BJ (cell line): ENCODE measurements at regions not wholly inside any gene's neighbourhood (a gene's known extent, or its start where the extent isn't known, plus 50 kb on each side); places are given as distances from the start of the nearest gene placed in this dataset.

ENCODE experiments used
- CTCF ChIA-PET: fragments of 350-600 bp; formaldehyde crosslinking; extraction: SDS; loops from one replicate; lab custom pipeline; 2021; ENCODE audit warnings: antibody characterized with exemption, inconsistent platforms; lab: Yijun Ruan, JAX
- POLR2A ChIA-PET: fragments of 300-600 bp; sonication (Branson Sonifier 250); formaldehyde crosslinking; extraction: SDS; loops from one replicate; lab custom pipeline; 2021; ENCODE audit warnings: antibody characterized with exemption; lab: Charles Lee
- DNase-seq: peaks from one replicate; pipeline ENCODE4 v3.0.0-alpha.2; 2011; ENCODE audit warnings: low read depth
- H3K27me3 ChIP-seq: 2 replicates; pipeline ENCODE4 v1.6.0; 2011; ENCODE audit warnings: low read length; ENCODE audit not compliant: control insufficient read depth, insufficient read depth
- H3K36me3 ChIP-seq: 2 replicates; pipeline ENCODE4 v1.5.1; 2011; ENCODE audit warnings: low read length; ENCODE audit not compliant: control insufficient read depth, insufficient read depth
- H3K4me3 ChIP-seq: 2 replicates; pipeline ENCODE4 v1.5.1; 2011; ENCODE audit warnings: low read depth, mild to moderate bottlenecking, control low read depth, low read length
- TF ChIP-seq, protein P1 (sequence below): IDR thresholded peaks from 2 replicates; pipeline ENCODE4 v1.5.1; 2011; ENCODE audit warnings: low read depth, mild to moderate bottlenecking, control low read depth, inconsistent platforms, low read length, moderate library complexity; ENCODE audit not compliant: insufficient read depth

DNA sequence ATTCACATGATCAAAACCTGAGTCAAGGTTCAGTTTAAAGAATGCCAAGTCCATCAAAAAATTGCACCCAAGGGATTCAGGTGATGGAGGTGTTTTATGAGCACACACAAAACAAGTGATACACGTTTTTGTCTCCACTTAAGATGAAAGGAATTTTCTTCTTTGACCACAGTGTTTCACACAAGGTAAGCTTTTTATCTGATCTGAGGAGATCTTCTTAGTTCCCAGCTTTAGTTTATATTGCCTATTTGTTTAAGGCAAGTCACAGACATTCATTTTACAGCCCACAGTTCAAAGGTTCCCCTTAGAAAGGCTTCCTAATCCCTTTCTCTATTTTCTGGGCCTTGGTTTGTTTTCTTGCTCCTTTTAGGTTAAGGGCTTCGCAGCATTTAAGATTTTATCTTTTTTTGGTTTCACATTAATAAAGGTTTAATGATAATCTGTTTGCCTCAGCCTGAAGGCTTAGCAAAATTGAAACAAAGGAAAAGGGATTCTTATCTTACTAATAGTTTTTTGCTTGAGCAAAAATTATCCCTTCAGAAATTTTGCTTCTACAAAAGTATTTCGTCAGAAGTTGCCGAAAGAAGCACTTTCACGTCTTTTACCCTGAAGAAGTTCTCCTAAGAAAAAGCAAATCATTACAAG, 420.5 kb upstream of the NAALADL2 start:
- H3K4me3 ChIP-seq: peak overlapping the region; percentile 20
- no peak for DNase-seq
- H3K27me3 ChIP-seq: no peaks in the 10 kb centered on the region
- ChIA-PET POLR2A (interaction anchor here (0.6 kb wide), 2 partner anchors 261 to 1232 kb away, joined by 3 read pairs; no protein-coding TSS in a partner anchor), CTCF (no interaction called here)
- H3K36me3 ChIP-seq: no peaks in the 10 kb centered on the region
- TF ChIP-seq, protein P1, sequence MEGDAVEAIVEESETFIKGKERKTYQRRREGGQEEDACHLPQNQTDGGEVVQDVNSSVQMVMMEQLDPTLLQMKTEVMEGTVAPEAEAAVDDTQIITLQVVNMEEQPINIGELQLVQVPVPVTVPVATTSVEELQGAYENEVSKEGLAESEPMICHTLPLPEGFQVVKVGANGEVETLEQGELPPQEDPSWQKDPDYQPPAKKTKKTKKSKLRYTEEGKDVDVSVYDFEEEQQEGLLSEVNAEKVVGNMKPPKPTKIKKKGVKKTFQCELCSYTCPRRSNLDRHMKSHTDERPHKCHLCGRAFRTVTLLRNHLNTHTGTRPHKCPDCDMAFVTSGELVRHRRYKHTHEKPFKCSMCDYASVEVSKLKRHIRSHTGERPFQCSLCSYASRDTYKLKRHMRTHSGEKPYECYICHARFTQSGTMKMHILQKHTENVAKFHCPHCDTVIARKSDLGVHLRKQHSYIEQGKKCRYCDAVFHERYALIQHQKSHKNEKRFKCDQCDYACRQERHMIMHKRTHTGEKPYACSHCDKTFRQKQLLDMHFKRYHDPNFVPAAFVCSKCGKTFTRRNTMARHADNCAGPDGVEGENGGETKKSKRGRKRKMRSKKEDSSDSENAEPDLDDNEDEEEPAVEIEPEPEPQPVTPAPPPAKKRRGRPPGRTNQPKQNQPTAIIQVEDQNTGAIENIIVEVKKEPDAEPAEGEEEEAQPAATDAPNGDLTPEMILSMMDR: no peak

DNA sequence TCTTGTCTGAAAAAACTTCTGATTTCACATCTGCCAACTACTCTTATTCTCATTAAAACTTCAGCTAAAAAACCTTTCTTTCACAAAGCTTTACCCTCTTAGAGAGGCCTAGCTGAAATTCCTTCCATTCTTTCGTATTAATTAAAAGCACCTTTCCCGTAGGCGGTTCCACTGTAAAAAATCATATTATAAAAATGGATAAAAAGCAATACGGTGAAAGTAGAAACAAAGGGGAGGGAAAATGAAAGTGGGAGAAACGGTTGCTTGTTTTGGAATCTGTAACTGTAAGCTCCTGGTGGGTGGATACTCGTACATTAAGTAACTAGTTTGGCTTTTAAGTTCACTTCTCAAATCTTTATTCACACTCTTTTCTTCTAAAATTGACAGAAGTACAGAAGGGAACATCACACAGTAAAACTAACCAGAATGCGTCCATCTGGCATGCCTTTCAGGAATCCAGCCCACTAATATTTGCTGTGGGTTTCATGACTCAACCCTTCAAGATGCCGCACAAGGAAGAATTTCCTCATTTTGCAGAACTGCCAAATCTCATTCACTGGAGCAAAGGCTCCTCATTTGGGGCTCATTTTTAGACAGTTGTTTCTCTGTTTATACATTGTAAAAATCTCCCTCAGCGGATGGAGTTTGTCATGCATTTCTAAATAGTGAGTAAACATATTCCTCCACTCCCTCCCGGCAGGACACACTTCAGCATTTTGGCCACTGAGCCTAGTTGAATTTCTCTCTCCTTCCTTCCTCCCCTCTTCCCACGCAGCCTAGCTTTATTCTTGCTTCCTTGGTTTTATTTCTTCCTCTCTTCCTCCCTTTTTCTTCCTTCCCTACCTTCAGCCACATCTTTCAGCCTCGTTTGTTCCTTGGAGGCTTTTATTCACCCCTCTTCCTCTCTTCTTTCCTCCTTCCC, 419.5 kb upstream of the NAALADL2 start:
- CTCF ChIA-PET: interaction anchor here (0.6 to 1.8 kb wide), 5 partner anchors 14 to 1991 kb away, joined by 3 read pairs; no protein-coding TSS in a partner anchor
- no peaks in the 10 kb centered on the region for H3K27me3 ChIP-seq
- POLR2A ChIA-PET: interaction anchor here (0.6 to 1.3 kb wide), 5 partner anchors 103 to 1231 kb away, joined by 3 to 11 read pairs (median 3); no protein-coding TSS in a partner anchor
- H3K36me3 ChIP-seq: no peaks in the 10 kb centered on the region
- TF ChIP-seq, protein P1: no peak
- peak overlapping the region; percentile 73 for H3K4me3 ChIP-seq
- peak; percentile 99 for DNase-seq

DNA sequence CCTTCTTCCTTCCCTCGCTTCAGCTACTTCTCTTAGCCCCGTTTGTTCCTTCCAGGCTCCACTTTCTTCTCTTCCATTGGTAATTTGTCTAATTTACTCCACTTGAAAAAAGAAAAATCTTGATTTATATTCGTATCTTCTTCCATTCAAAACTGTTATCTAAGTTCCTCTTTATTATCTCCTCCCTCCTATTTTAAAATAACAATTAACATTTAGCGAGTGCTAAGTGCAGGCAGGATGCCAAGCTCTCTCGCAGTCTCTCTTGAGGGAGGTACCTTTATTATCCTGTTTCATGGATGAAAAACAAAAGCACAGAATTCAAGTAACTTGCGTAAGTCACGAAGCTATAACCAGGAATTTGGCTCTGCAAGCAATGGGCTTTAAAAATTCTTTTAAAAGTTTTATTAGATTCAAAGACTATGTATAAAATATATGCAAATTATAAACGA, 418.9 kb upstream of the NAALADL2 start:
- TF ChIP-seq, protein P1: no peak
- no peak for DNase-seq
- H3K36me3 ChIP-seq: no peaks in the 10 kb centered on the region
- H3K27me3 ChIP-seq: no peaks in the 10 kb centered on the region
- POLR2A ChIA-PET: interaction anchor here (0.7 to 1.8 kb wide), 4 partner anchors 104 to 829 kb away, joined by 3 to 11 read pairs (median 6); no protein-coding TSS in a partner anchor
- peak overlapping the region; percentile 73 for H3K4me3 ChIP-seq
- CTCF ChIA-PET: interaction anchor here (0.7 to 1.8 kb wide), 4 partner anchors 15 to 1990 kb away, joined by 3 read pairs; no protein-coding TSS in a partner anchor

DNA sequence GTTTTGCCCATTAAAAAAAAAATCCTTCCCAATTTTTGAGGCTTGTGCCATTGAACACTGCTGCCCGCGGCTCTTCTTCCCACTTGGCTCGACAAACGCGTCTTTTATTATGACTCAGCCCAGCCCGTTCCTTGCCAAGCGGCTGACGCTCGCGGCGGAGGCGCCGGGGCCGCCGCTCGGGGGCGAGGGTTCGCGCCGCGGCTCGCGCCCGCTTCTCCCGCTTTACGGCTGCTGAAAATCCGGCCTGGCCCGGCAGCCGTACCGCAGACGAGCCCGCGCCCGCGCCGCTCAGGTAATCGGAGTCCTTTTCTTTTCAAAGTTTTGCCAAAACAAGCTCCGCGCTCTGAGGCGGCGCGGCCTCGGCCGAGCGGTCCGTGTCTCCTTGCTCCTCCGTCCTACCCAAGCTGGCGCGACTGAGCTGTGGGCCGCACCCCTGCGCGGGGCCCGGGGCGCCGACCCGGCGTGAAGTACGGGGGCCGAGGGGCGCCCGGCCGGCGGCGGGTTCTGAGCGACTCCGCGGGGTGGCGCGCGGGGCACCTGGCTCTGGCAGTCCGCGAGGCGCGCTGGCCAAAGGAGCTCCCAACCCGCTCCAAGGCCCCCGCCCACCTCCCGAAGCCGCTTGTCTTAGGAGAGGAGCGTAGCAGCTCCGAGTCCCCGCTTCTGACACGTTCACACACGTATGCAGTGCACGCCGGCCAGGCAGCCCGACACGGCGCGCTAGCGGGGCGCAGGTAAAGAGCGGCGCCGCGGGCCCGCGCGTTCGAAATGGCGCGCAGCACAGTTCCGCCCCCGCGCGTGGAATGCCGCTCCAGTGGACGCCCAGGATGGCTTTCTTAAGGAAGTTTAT, 418.2 kb upstream of the NAALADL2 start:
- Histone ChIP-seq H3K36me3 (no peaks in the 10 kb centered on the region), H3K4me3 (peak overlapping the region; percentile 73), H3K27me3 (no peaks in the 10 kb centered on the region)
- TF ChIP-seq, protein P1: no peak
- ChIA-PET POLR2A (interaction anchor here (0.5 to 1.8 kb wide), 8 partner anchors 92 to 1469 kb away, joined by 3 to 11 read pairs (median 6); no protein-coding TSS in a partner anchor), CTCF (interaction anchor here (0.6 to 1.8 kb wide), 8 partner anchors 15 to 1989 kb away, joined by 3 to 4 read pairs (median 3); no protein-coding TSS in a partner anchor)
- DNase-seq: peak; percentile 68
